Chondrocyte (in vitro differentiated cells): ENCODE measurements at regions not wholly inside any gene's neighbourhood (a gene's known extent, or its start where the extent isn't known, plus 50 kb on each side); places are given as distances from the start of the nearest gene placed in this dataset.

Source experiments
- DNase-seq: peaks from one replicate; pipeline ENCODE4 v3.0.0; 2021; ENCODE audit warnings: mixed read lengths, low spot score
- H3K27ac Mint-ChIP-seq: one replicate; pipeline ENCODE4 v1.8.0; 2021; ENCODE audit warnings: mild to moderate bottlenecking, moderate library complexity, mixed read lengths; ENCODE audit not compliant: unreplicated experiment
- H3K27me3 Mint-ChIP-seq: 2 replicates; pipeline ENCODE4 v1.8.0; 2021; ENCODE audit warnings: low read depth, mixed read lengths
- H3K36me3 Mint-ChIP-seq: 2 replicates; pipeline ENCODE4 v1.8.0; 2021; ENCODE audit warnings: low read depth, mixed read lengths
- H3K4me1 Mint-ChIP-seq: 2 replicates; pipeline ENCODE4 v1.8.0; 2021; ENCODE audit warnings: low read depth, mild to moderate bottlenecking, mixed read lengths
- H3K4me3 Mint-ChIP-seq: one replicate; pipeline ENCODE4 v1.8.0; 2021; ENCODE audit warnings: mild to moderate bottlenecking, moderate library complexity, mixed read lengths; ENCODE audit not compliant: unreplicated experiment
- H3K9me3 Mint-ChIP-seq: 2 replicates; pipeline ENCODE4 v1.8.0; 2021; ENCODE audit warnings: low read depth, mixed read lengths
- CTCF ChIP-seq: fragments of 200-600 bp; sonication (generic); IDR thresholded peaks from 2 replicates; pipeline ENCODE4 v1.5.0; 2021; ENCODE audit warnings: antibody characterized with exemption, mild to moderate bottlenecking, moderate library complexity

- no peaks in the 10 kb centered on the region for H3K27me3 Mint-ChIP-seq
- H3K4me1 Mint-ChIP-seq: no peaks in the 10 kb centered on the region
- no peak for DNase-seq
- H3K27ac Mint-ChIP-seq: no peak overlapping the region
- H3K4me3 Mint-ChIP-seq: no peak overlapping the region
- TF ChIP-seq CTCF: no peak
- H3K36me3 Mint-ChIP-seq: peaks cover 1% of the 10 kb centered on the region
- peaks cover 50% of the 10 kb centered on the region for H3K9me3 Mint-ChIP-seq
These were observed 490.5 kb downstream of the TCERG1L start for GRCh38 chr10:130820880-130821482.

DNA sequence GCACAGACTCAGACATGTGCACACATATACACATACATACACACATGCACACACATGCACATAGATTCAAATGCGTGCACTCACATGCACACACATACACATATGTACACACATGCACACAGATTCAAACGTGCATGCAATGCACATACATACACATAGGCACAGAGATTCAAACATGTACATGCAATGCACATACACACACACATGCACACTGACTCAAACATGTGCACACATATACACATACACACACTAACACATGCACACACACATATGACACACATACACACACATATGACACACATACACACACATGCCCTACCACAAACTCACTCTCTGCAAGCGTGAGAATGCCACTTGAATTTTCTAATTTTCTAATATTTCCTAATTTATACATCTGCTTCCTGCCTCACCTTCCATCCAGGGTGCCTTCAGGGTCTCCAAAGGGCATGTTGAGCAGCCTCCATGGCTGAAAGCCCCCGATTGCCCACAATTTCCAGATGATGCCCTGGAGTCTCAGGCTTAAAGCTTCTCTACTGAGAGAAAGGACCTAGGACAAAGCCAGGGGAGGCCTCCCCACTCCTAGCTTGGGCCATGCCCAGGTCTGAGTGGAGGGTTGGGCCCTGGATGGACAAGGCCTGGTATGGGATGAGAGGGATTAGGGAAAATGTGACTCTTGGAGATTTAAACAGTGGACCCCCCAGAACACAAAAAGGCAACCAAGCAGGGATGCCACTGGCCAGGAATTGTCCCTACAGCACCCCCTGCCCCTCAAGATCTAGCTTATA is 487.1 kb downstream of the TCERG1L start:
- Mint-ChIP-seq H3K4me1 (no peaks in the 10 kb centered on the region), H3K27ac (no peak overlapping the region), H3K9me3 (peaks cover 61% of the 10 kb centered on the region), H3K36me3 (peaks cover 1% of the 10 kb centered on the region), H3K27me3 (no peaks in the 10 kb centered on the region), H3K4me3 (no peak overlapping the region)
- TF ChIP-seq CTCF: no peak
- DNase-seq: no peak

DNA sequence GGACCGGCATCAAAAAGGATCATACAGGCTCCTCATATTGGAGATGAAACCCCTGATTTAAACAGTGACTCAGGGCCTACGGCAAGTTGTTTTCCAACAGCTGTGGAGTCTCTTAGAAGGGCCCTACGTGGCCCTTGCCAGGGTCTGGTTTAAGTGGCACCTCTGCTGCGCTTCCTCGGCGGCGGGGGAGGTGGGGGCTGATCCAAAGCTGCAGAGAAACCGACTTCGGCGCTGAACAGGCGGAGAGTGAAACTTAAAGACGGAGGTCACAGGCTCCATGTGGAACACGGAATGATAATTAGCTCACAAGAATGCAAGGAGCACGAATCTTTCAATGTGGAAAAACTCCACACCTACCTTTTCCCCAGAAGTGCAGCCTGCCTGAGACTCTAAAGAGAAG is 477.9 kb downstream of the TCERG1L start:
- TF ChIP-seq CTCF: no peak
- peaks cover 2% of the 10 kb centered on the region for H3K36me3 Mint-ChIP-seq
- peaks cover 44% of the 10 kb centered on the region for H3K9me3 Mint-ChIP-seq
- no peak overlapping the region for H3K27ac Mint-ChIP-seq
- no peaks in the 10 kb centered on the region for H3K27me3 Mint-ChIP-seq
- no peak overlapping the region for H3K4me3 Mint-ChIP-seq
- no peak for DNase-seq
- H3K4me1 Mint-ChIP-seq: no peaks in the 10 kb centered on the region

DNA sequence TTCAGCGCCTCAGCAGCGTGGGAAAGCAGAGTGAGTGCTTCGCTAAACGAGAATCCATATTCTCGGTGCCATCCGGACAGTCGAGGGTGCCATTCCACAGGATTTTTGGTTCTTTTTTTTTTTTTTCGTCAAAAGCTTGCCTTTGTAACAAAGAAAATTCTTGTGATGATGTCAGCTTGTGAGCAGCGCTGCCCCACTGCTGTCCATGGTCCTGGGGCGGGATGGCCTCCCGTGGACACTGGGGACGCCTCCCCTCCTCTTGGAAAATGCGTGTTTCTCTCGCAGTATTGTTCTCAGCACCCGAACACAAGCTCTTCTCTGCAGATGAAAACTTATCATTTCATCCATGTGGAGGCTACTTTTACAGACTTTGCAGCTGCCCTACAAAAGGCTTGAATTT is 477.4 kb downstream of the TCERG1L start:
- H3K27ac Mint-ChIP-seq: no peak overlapping the region
- no peaks in the 10 kb centered on the region for H3K27me3 Mint-ChIP-seq
- H3K9me3 Mint-ChIP-seq: peaks cover 40% of the 10 kb centered on the region
- TF ChIP-seq CTCF: no peak
- H3K36me3 Mint-ChIP-seq: peaks cover 2% of the 10 kb centered on the region
- H3K4me3 Mint-ChIP-seq: no peak overlapping the region
- DNase-seq: no peak
- no peaks in the 10 kb centered on the region for H3K4me1 Mint-ChIP-seq

- Mint-ChIP-seq H3K4me3 (no peak overlapping the region), H3K27me3 (no peaks in the 10 kb centered on the region), H3K27ac (no peak overlapping the region), H3K9me3 (peaks cover 40% of the 10 kb centered on the region), H3K4me1 (no peaks in the 10 kb centered on the region), H3K36me3 (peaks cover 2% of the 10 kb centered on the region)
- DNase-seq: no peak
- no peak for TF ChIP-seq CTCF
These were observed 476.9 kb downstream of the TCERG1L start for GRCh38 chr10:130834573-130834972.
